Thyroid gland (tissue), 4 donors: ENCODE measurements at regions not wholly inside any gene's neighbourhood (a gene's known extent, or its start where the extent isn't known, plus 50 kb on each side); places are given as distances from the start of the nearest gene placed in this dataset.

Source experiments
- POLR2A ChIP-seq, 2 donors: fragments of 450-650 bp; IDR thresholded peaks; one replicate each; pipeline ENCODE4 v1.6.1; 2017; ENCODE audit warnings: antibody characterized with exemption in 2 of 2, mild to moderate bottlenecking in 2 of 2, moderate library complexity in 1 of 2
- TF ChIP-seq, protein P1 (sequence below), 6 experiments: fragments of 200-600 bp in 3 of 6; fragments of 450-650 bp in 3 of 6; sonication (generic) in 3 of 6; IDR thresholded peaks; one replicate each; pipeline ENCODE4 v1.5.1; 2016 to 2019; ENCODE audit warnings: antibody characterized with exemption in 6 of 6, mild to moderate bottlenecking in 2 of 6, inconsistent platforms in 1 of 6, moderate library complexity in 1 of 6

DNA sequence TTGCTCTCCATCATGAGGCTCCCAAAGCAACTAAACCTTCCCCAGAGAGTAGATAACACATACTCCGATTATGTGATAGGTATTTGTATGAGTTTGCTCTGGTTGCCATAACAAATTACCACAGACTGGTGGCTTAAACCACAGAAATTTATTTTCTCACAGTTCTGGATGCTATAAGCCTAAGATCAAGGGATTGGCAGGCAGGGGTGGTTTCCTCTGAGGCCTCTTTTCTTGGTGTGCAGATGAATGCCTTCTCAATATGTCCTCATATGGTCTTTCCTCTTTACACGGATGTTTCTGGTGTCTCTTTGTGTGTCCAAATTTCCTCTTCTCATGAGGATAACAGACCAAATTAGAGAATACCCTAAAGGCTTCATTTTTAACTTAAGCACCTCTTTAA lies 285.8 kb upstream of the GRIP1 start:
- TF ChIP-seq, protein P1, sequence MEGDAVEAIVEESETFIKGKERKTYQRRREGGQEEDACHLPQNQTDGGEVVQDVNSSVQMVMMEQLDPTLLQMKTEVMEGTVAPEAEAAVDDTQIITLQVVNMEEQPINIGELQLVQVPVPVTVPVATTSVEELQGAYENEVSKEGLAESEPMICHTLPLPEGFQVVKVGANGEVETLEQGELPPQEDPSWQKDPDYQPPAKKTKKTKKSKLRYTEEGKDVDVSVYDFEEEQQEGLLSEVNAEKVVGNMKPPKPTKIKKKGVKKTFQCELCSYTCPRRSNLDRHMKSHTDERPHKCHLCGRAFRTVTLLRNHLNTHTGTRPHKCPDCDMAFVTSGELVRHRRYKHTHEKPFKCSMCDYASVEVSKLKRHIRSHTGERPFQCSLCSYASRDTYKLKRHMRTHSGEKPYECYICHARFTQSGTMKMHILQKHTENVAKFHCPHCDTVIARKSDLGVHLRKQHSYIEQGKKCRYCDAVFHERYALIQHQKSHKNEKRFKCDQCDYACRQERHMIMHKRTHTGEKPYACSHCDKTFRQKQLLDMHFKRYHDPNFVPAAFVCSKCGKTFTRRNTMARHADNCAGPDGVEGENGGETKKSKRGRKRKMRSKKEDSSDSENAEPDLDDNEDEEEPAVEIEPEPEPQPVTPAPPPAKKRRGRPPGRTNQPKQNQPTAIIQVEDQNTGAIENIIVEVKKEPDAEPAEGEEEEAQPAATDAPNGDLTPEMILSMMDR (IDR thresholded peaks at IDR 0.05), result no peak
- no peak for TF ChIP-seq POLR2A (IDR thresholded peaks at IDR 0.05)
